A673 (cell line): ENCODE measurements at regions not wholly inside any gene's neighbourhood (a gene's known extent, or its start where the extent isn't known, plus 50 kb on each side); places are given as distances from the start of the nearest gene placed in this dataset.

Source experiments
- BruUV-seq: library from RNA; stranded (reverse); fragments of 400-500 nt; replicated peaks from 2 replicates; lab custom pipeline; 2021; lab: Mats Ljungman, UMichigan
- CTCF ChIA-PET: fragments of 300-600 bp; sonication (Branson Sonifier 250); formaldehyde crosslinking; loops from one replicate; lab custom pipeline; 2022; ENCODE audit warnings: antibody characterized with exemption; lab: Charles Lee
- POLR2A ChIA-PET: fragments of 300-600 bp; sonication (Branson Sonifier 250); formaldehyde crosslinking; loops from one replicate; lab custom pipeline; 2022; ENCODE audit warnings: antibody characterized with exemption; ENCODE audit not compliant: low non-redundant PET; lab: Charles Lee
- DNase-seq: peaks from one replicate; pipeline ENCODE4 v3.0.0-alpha.2; 2015; ENCODE audit warnings: low spot score
- H3K27ac ChIP-seq: fragments of 200-600 bp; sonication (generic); 2 replicates; pipeline ENCODE4 v1.5.1; 2016; ENCODE audit warnings: mixed run types, low read depth, mild to moderate bottlenecking, mixed read lengths, antibody characterized with exemption, low read length; ENCODE audit not compliant: poor library complexity, severe bottlenecking
- H3K27me3 ChIP-seq: fragments of 200-600 bp; sonication (generic); replicated peaks from 2 replicates; pipeline ENCODE4 v1.6.1; 2017; ENCODE audit warnings: mixed run types, low read depth, mild to moderate bottlenecking, mixed read lengths, antibody characterized with exemption, low read length; ENCODE audit not compliant: insufficient read depth, poor library complexity
- H3K36me3 ChIP-seq: fragments of 200-600 bp; sonication (generic); 2 replicates; pipeline ENCODE4 v1.6.1; 2016; ENCODE audit warnings: mixed run types, mild to moderate bottlenecking, mixed read lengths, antibody characterized with exemption, low read length; ENCODE audit not compliant: insufficient read depth, poor library complexity, severe bottlenecking
- H3K4me1 ChIP-seq: fragments of 200-600 bp; sonication (generic); 2 replicates; pipeline ENCODE4 v1.6.1; 2017; ENCODE audit warnings: mixed run types, mild to moderate bottlenecking, mixed read lengths, antibody characterized with exemption, low read length; ENCODE audit not compliant: insufficient read depth, poor library complexity, severe bottlenecking
- H3K4me3 ChIP-seq: fragments of 200-600 bp; sonication (generic); 2 replicates; pipeline ENCODE4 v1.5.1; 2016; ENCODE audit warnings: low read depth, mixed run types, mild to moderate bottlenecking, mixed read lengths, low read length; ENCODE audit not compliant: poor library complexity, severe bottlenecking
- H3K9me3 ChIP-seq: fragments of 200-600 bp; sonication (generic); 2 replicates; pipeline ENCODE4 v1.6.1; 2016; ENCODE audit warnings: mixed run types, low read depth, mild to moderate bottlenecking, mixed read lengths, antibody characterized with exemption, low read length; ENCODE audit not compliant: poor library complexity, severe bottlenecking
- CTCF ChIP-seq: fragments of 300-800, 200-600 bp; sonication (generic); conservative IDR thresholded peaks from 2 replicates; pipeline ENCODE4 v1.5.1; 2017; ENCODE audit warnings: low read depth, mild to moderate bottlenecking, antibody characterized with exemption, low read length, moderate library complexity, mixed read lengths
- EZH2 ChIP-seq: fragments of 200-600 bp; sonication (generic); IDR thresholded peaks from 2 replicates; pipeline ENCODE4 v1.6.1; 2017; ENCODE audit warnings: borderline replicate concordance, low read depth, mild to moderate bottlenecking, mixed read lengths, antibody characterized with exemption, low read length; ENCODE audit not compliant: poor library complexity, severe bottlenecking
- intact Hi-C: fragments of 100-400 bp; cut with micrococcal nuclease; formaldehyde crosslinking; loops from one replicate; pipeline ENCODE4 v1.10.0; 2022; ENCODE audit not compliant: unreplicated experiment

GRCh38 chr2:56565143-56565542 is 381.4 kb downstream of the CCDC85A start:
- H3K4me1 ChIP-seq, result no peaks in the 10 kb centered on the region
- no peaks in the 10 kb centered on the region for H3K27me3 ChIP-seq
- ChIA-PET CTCF (no interaction called here), POLR2A (no interaction called here)
- intact Hi-C loops, result no loop called here
- H3K9me3 ChIP-seq, result no peaks in the 10 kb centered on the region
- H3K4me3 ChIP-seq, result no peak overlapping the region
- TF ChIP-seq CTCF, result no peak
- TF ChIP-seq EZH2, result no peak
- BruUV-seq, result no TSS peak
- no peak for DNase-seq
- H3K36me3 ChIP-seq, result no peaks in the 10 kb centered on the region
- no peak overlapping the region for H3K27ac ChIP-seq

- no peak for TF ChIP-seq EZH2
- no peak for TF ChIP-seq CTCF
- BruUV-seq, result no TSS peak
- CTCF ChIA-PET, result no interaction called here
- intact Hi-C loops, result no loop called here
- H3K36me3 ChIP-seq, result no peaks in the 10 kb centered on the region
- H3K4me3 ChIP-seq, result no peak overlapping the region
- no peaks in the 10 kb centered on the region for H3K27me3 ChIP-seq
- POLR2A ChIA-PET, result no interaction called here
- no peaks in the 10 kb centered on the region for H3K4me1 ChIP-seq
- no peak for DNase-seq
- no peaks in the 10 kb centered on the region for H3K9me3 ChIP-seq
- H3K27ac ChIP-seq, result no peak overlapping the region
Observed at GRCh38 chr2:56571074-56571473, 387.3 kb downstream of the CCDC85A start.

GRCh38 chr2:56576001-56576400 is 392.2 kb downstream of the CCDC85A start:
- DNase-seq, result no peak
- Histone ChIP-seq H3K36me3 (no peaks in the 10 kb centered on the region), H3K4me1 (no peaks in the 10 kb centered on the region), H3K27ac (no peak overlapping the region), H3K9me3 (no peaks in the 10 kb centered on the region), H3K4me3 (no peak overlapping the region), H3K27me3 (no peaks in the 10 kb centered on the region)
- TF ChIP-seq EZH2 (no peak), CTCF (no peak)
- intact Hi-C loops, result no loop called here
- no TSS peak for BruUV-seq
- ChIA-PET POLR2A (no interaction called here), CTCF (no interaction called here)
